ENCODE measurements at regions not wholly inside any gene's neighbourhood (a gene's known extent, or its start where the extent isn't known, plus 50 kb on each side); places are given as distances from the start of the nearest gene placed in this dataset.

DNA sequence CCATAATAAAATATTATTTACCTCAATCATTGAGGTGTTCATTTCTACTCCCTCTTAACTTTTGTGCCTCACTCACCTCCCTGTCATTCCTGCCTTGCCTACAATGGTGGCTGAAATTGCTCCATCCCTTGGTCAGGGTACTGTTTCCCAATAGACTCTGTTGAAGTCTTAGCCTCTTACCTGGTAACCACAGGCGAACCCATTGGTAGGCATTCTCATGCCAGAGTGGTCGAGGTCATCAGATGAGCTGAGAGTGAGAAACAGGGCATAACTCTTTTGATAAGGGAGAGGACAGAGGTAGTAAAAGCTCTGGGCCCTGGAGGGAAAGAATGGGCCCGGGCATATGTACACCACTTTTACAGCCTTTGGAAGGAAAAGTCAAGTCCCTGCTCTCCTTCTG, 265.6 kb downstream of the ARRDC4 start:
- peaks cover 18% of the 10 kb centered on the region for H3K27me3 ChIP-seq
- H3K4me1 ChIP-seq: no peaks in the 10 kb centered on the region
- no peak for TF ChIP-seq POLR2AphosphoS5 (IDR thresholded peaks at IDR 0.05)
- no peak overlapping the region for H3K4me3 ChIP-seq
- 93% methylated on average over 3 of the region's 3 CpGs; no CpG with 5 or more reads in 1 of the 2 donors for WGBS, 2 donors (ENCODE audit: low coverage in 1 of 2)
- H3K9me3 ChIP-seq: no peaks in the 10 kb centered on the region
- H3K36me3 ChIP-seq: no peaks in the 10 kb centered on the region
- no peak overlapping the region for H3K27ac ChIP-seq
- no peak for ATAC-seq

DNA sequence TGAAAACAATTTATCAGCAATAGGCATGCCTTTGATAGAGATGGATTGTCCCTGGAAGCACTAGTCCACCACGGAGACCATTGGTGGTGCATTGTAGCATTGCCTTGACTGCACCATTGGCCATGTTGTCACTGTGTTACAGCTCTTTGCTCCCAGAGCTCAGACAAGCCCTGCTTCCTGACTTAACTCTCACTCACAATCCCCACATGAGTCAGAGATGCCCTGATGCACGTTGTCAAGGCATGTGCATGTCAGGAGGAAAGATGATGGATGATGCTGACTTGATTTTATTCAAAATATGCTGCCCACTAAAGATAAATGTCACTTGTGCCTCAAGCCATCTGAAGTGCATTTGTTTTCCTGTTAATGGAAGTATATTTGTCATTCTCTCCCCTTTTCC, 266.1 kb downstream of the ARRDC4 start:
- H3K27me3 ChIP-seq: peaks cover 18% of the 10 kb centered on the region
- H3K9me3 ChIP-seq: no peaks in the 10 kb centered on the region
- TF ChIP-seq EP300 (IDR thresholded peaks at IDR 0.05): no peak
- TF ChIP-seq POLR2A (IDR thresholded peaks at IDR 0.05): no peak
- no peaks in the 10 kb centered on the region for H3K4me1 ChIP-seq
- WGBS, 2 donors (ENCODE audit: low coverage in 1 of 2): 29 to 54% methylated on average over 1 to 2 of the region's 2 CpGs
- no peak for ATAC-seq
- H3K4me3 ChIP-seq: no peak overlapping the region
- no peak overlapping the region for H3K27ac ChIP-seq
- no peaks in the 10 kb centered on the region for H3K36me3 ChIP-seq

DNA sequence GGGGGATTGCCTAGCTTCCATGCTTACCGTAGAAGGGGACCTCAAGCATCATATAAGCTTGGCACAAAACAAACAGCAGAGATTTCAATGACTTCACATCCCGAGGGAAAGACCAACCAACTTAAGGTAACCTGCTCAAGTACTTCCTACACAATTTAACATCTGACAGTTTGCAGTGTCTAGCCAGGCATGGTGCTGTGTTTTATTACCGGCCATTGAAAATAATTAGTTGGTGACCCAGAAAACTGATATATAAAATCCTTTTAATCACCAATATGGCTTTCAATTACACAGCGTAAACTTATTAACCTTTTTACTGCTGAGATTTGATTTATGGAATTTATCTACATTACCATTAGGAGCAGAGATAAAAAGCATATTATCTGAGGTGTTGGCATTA, 268.3 kb downstream of the ARRDC4 start:
- TF ChIP-seq, protein P1, sequence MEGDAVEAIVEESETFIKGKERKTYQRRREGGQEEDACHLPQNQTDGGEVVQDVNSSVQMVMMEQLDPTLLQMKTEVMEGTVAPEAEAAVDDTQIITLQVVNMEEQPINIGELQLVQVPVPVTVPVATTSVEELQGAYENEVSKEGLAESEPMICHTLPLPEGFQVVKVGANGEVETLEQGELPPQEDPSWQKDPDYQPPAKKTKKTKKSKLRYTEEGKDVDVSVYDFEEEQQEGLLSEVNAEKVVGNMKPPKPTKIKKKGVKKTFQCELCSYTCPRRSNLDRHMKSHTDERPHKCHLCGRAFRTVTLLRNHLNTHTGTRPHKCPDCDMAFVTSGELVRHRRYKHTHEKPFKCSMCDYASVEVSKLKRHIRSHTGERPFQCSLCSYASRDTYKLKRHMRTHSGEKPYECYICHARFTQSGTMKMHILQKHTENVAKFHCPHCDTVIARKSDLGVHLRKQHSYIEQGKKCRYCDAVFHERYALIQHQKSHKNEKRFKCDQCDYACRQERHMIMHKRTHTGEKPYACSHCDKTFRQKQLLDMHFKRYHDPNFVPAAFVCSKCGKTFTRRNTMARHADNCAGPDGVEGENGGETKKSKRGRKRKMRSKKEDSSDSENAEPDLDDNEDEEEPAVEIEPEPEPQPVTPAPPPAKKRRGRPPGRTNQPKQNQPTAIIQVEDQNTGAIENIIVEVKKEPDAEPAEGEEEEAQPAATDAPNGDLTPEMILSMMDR (IDR thresholded peaks at IDR 0.05): no peak
- TF ChIP-seq POLR2A (IDR thresholded peaks at IDR 0.05) (no peak), EP300 (IDR thresholded peaks at IDR 0.05) (no peak), POLR2AphosphoS5 (IDR thresholded peaks at IDR 0.05) (no peak)
- no peak overlapping the region for H3K27ac ChIP-seq
- no peak for ATAC-seq
- no peaks in the 10 kb centered on the region for H3K4me1 ChIP-seq
- 44 to 100% methylated on average over 1 to 4 of the region's 4 CpGs for WGBS, 2 donors (ENCODE audit: low coverage in 1 of 2)
- H3K27me3 ChIP-seq: peaks cover 18% of the 10 kb centered on the region
- H3K4me3 ChIP-seq: no peak overlapping the region
- no peaks in the 10 kb centered on the region for H3K36me3 ChIP-seq
- H3K9me3 ChIP-seq: no peaks in the 10 kb centered on the region

DNA sequence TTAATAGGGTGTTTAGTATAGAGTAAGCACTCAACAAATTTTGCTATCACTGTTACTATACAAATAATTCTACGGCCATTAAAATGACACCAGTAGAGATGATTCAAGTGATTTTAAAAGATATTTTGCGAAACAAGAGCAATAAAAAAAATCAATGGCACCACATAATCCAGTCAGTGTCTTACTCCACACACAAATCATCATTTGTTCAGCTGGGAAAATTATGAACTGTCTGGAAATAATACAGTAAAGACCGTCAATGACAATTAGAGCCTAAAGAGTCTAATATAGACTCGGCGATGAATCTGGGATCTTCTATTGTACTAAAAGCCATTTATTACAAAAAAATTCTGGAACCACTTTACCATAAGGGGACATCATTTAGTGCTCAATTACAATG, 270.5 kb downstream of the ARRDC4 start:
- TF ChIP-seq, protein P1 (IDR thresholded peaks at IDR 0.05): no peak
- TF ChIP-seq EP300 (IDR thresholded peaks at IDR 0.05) (no peak), POLR2AphosphoS5 (IDR thresholded peaks at IDR 0.05) (no peak), POLR2A (IDR thresholded peaks at IDR 0.05) (no peak)
- Histone ChIP-seq H3K36me3 (no peaks in the 10 kb centered on the region), H3K27ac (no peak overlapping the region), H3K4me1 (no peaks in the 10 kb centered on the region), H3K9me3 (no peaks in the 10 kb centered on the region), H3K27me3 (peaks cover 24% of the 10 kb centered on the region), H3K4me3 (no peak overlapping the region)
- WGBS, 2 donors (ENCODE audit: low coverage in 1 of 2): 88 to 89% methylated on average over 5 of the region's 5 CpGs
- no peak for ATAC-seq

DNA sequence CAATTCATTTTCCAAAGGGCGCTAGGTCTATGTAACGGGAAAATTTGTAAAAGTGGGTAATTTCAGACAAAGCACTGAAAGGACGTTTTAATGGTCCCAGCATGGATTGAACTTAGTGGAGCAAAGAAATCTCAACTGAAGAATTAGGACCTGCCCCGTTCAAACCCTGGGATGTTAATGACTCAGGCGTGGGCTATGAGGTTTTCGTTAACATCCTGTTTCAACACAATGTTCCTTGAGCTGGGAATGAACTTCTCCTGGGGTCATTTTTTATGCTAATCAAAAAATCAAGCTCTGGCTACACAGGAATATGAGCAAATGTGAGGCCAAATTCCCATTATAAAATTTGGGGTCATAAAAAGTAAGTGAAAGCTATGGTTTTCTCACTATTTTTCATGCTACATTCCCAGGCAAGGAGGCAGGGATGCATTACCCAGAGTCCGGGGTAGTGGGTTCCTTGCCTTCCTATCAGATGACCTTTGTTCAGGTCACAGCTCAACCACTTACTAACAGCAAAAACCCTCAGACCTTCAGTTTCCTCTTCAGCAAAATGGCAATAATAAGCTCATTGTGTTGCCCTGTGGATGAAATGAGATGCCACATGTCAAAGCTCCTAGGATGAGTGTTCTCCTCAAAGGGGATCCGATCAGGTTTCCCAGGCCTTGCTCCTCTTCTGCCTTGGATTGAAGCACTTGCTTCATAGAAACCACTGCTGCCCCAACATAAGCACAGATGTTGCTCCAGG, 271.4 kb downstream of the ARRDC4 start:
- no peaks in the 10 kb centered on the region for H3K36me3 ChIP-seq
- TF ChIP-seq EP300 (IDR thresholded peaks at IDR 0.05) (no peak), POLR2A (IDR thresholded peaks at IDR 0.05) (no peak), POLR2AphosphoS5 (IDR thresholded peaks at IDR 0.05) (no peak)
- TF ChIP-seq, protein P1 (IDR thresholded peaks at IDR 0.05): no peak
- H3K4me3 ChIP-seq: no peak overlapping the region
- H3K27ac ChIP-seq: no peak overlapping the region
- no peak for ATAC-seq
- H3K9me3 ChIP-seq: no peaks in the 10 kb centered on the region
- peaks cover 24% of the 10 kb centered on the region for H3K27me3 ChIP-seq
- 80 to 86% methylated on average over 6 to 7 of the region's 8 CpGs for WGBS, 2 donors (ENCODE audit: low coverage in 1 of 2)
- no peaks in the 10 kb centered on the region for H3K4me1 ChIP-seq

DNA sequence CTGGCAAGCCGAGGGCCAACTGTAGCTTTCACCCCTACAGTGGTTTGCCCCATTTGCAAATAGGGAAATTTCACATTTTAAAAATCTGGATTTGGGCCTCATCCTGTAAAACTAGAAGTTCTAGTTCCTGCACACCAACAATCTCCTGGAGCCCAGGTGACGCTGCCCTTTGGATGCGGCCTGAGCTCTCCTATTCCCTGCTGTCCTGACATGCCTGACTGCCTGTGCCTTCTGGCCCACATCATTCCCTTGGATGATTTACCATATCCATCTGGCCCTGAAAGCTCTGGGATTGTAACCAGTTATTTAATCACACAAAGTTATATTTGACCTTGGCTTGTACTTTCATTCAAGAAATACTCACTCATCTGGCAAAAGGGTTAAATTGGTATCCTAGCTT, 272.3 kb downstream of the ARRDC4 start:
- peaks cover 24% of the 10 kb centered on the region for H3K27me3 ChIP-seq
- H3K36me3 ChIP-seq: no peaks in the 10 kb centered on the region
- 87 to 96% methylated on average over 3 of the region's 3 CpGs for WGBS, 2 donors (ENCODE audit: low coverage in 1 of 2)
- no peak for ATAC-seq
- H3K27ac ChIP-seq: no peak overlapping the region
- TF ChIP-seq POLR2A (IDR thresholded peaks at IDR 0.05) (no peak), POLR2AphosphoS5 (IDR thresholded peaks at IDR 0.05) (no peak), EP300 (IDR thresholded peaks at IDR 0.05) (no peak)
- TF ChIP-seq, protein P1 (IDR thresholded peaks at IDR 0.05): no peak
- H3K9me3 ChIP-seq: no peaks in the 10 kb centered on the region
- H3K4me3 ChIP-seq: no peak overlapping the region
- no peaks in the 10 kb centered on the region for H3K4me1 ChIP-seq

Measured in gastroesophageal sphincter (tissue), 4 donors.